PC-3 (cell line): ENCODE measurements at regions not wholly inside any gene's neighbourhood (a gene's known extent, or its start where the extent isn't known, plus 50 kb on each side); places are given as distances from the start of the nearest gene placed in this dataset.

Source experiments
- CTCF ChIP-seq: fragments of 300-600 bp; sonication (generic); conservative IDR thresholded peaks from 2 replicates; pipeline ENCODE4 v1.5.1; 2017; ENCODE audit warnings: antibody characterized with exemption, low read depth, mild to moderate bottlenecking, low read length
- EZH2 ChIP-seq: fragments of 300-600 bp; sonication (generic); IDR thresholded peaks from one replicate; pipeline ENCODE4 v1.6.1; 2017; ENCODE audit warnings: antibody characterized with exemption, mild to moderate bottlenecking, low read length; ENCODE audit not compliant: unreplicated experiment
- EZH2phosphoT487 ChIP-seq: fragments of 300-600 bp; sonication (generic); IDR thresholded peaks from 2 replicates; pipeline ENCODE4 v1.6.1; 2018; ENCODE audit warnings: mild to moderate bottlenecking, antibody characterized with exemption, low read length, borderline replicate concordance

DNA sequence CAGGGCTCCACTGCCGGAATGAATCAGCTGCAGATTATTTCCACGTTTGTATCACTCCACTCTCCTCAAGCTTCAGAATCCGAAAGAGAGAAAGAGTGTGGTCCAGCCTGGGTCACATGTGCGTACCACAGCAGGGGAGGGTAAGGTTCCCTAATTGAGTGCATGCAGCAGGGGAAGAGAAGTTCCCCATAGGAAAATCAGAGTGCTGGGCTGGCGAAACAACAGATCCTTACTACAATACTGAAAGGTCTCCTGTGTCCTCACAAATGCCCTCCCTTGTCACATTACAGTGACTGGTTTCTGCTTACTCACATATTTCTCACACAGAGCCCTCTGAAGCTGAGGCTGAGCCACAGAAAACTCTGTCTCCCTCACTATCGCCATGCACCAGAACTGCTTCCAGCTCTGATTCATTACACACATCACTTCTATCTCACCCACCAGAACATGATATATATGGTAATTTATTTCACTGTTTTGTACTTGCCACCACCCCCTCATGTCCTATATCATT is 532.2 kb upstream of the TUSC1 start:
- TF ChIP-seq CTCF (no peak), EZH2 (no peak), EZH2phosphoT487 (no peak)
